GM18517 (cell line): ENCODE measurements at regions not wholly inside any gene's neighbourhood (a gene's known extent, or its start where the extent isn't known, plus 50 kb on each side); places are given as distances from the start of the nearest gene placed in this dataset.

Experiments used
- ATAC-seq: cut with Tn5 transposase; IDR thresholded peaks from one replicate; pipeline ENCODE4 v1.9.1; 2021; ENCODE audit warnings: mild to moderate bottlenecking, moderate library complexity; ENCODE audit not compliant: unreplicated experiment

- no peak for ATAC-seq
Observed at GRCh38 chr9:108724122-108724521, 131.7 kb downstream of the ACTL7B start.

- ATAC-seq, result no peak
Observed at GRCh38 chr9:108722396-108722795, 133.4 kb downstream of the ACTL7B start.

GRCh38 chr9:108720191-108720642 is 135.6 kb downstream of the ACTL7B start:
- ATAC-seq, result no peak

GRCh38 chr9:108710424-108710823 is 145.4 kb downstream of the ACTL7B start:
- no peak for ATAC-seq

- ATAC-seq, result no peak
Observed at GRCh38 chr9:108709997-108710396, 145.8 kb downstream of the ACTL7B start.

- no peak for ATAC-seq
Observed at GRCh38 chr9:108709126-108709525, 146.7 kb downstream of the ACTL7B start.

- ATAC-seq, result no peak
Observed at GRCh38 chr9:108708448-108708847, 147.3 kb downstream of the ACTL7B start.

- ATAC-seq, result no peak
Observed at GRCh38 chr9:108707120-108707519, 148.7 kb downstream of the ACTL7B start.

GRCh38 chr9:108704156-108704852 is 151.5 kb downstream of the ACTL7B start:
- ATAC-seq, result no peak

GRCh38 chr9:108703429-108703828 is 152.4 kb downstream of the ACTL7B start:
- ATAC-seq, result no peak

GRCh38 chr9:108702681-108703080 is 153.1 kb downstream of the ACTL7B start:
- ATAC-seq, result no peak

- ATAC-seq, result no peak
Observed at GRCh38 chr9:108698801-108699200, 157.0 kb downstream of the ACTL7B start.

- ATAC-seq, result no peak
Observed at GRCh38 chr9:108698231-108698630, 157.6 kb downstream of the ACTL7B start.

- ATAC-seq, result no peak
Observed at GRCh38 chr9:108696156-108696555, 159.6 kb downstream of the ACTL7B start.

GRCh38 chr9:108694170-108694569 is 161.6 kb downstream of the ACTL7B start:
- ATAC-seq, result no peak

GRCh38 chr9:108691614-108692013 is 164.2 kb downstream of the ACTL7B start:
- ATAC-seq, result no peak

GRCh38 chr9:108688676-108689075 is 167.1 kb downstream of the ACTL7B start:
- no peak for ATAC-seq

GRCh38 chr9:108688051-108688450 is 167.7 kb downstream of the ACTL7B start:
- no peak for ATAC-seq

GRCh38 chr9:108687006-108687987 is 168.5 kb downstream of the ACTL7B start:
- ATAC-seq, result no peak

GRCh38 chr9:108684288-108685025 is 171.3 kb downstream of the ACTL7B start:
- no peak for ATAC-seq

- ATAC-seq, result no peak
Observed at GRCh38 chr9:108683245-108683644, 172.5 kb downstream of the ACTL7B start.
